DOHH2 (cell line): ENCODE measurements at regions not wholly inside any gene's neighbourhood (a gene's known extent, or its start where the extent isn't known, plus 50 kb on each side); places are given as distances from the start of the nearest gene placed in this dataset.

ENCODE experiments used
- H3F3A ChIP-seq: fragments of 200-600 bp; sonication (generic), shearing (Covaris generic); 2 replicates; pipeline ENCODE4 v1.6.0; 2016; ENCODE audit warnings: antibody characterized with exemption, mild to moderate bottlenecking; ENCODE audit not compliant: control insufficient read depth, insufficient read depth
- H3K27ac ChIP-seq: fragments of 200-600 bp; sonication (generic); 2 replicates; pipeline ENCODE4 v1.5.1; 2014; ENCODE audit warnings: low read depth, mild to moderate bottlenecking, low read length, moderate library complexity
- H3K27me3 ChIP-seq: fragments of 200-600 bp; sonication (generic); 2 replicates; pipeline ENCODE4 v1.6.1; 2014; ENCODE audit warnings: mild to moderate bottlenecking, low read length, mixed read lengths; ENCODE audit not compliant: control insufficient read depth
- H3K36me3 ChIP-seq: fragments of 200-600 bp; sonication (generic); 2 replicates; pipeline ENCODE4 v1.6.1; 2014; ENCODE audit warnings: mild to moderate bottlenecking, low read length, moderate library complexity, mixed read lengths; ENCODE audit not compliant: control insufficient read depth
- H3K4me1 ChIP-seq: fragments of 200-600 bp; sonication (generic); 2 replicates; pipeline ENCODE4 v1.6.1; 2014; ENCODE audit warnings: mild to moderate bottlenecking, low read length, mixed read lengths; ENCODE audit not compliant: control insufficient read depth
- H3K4me2 ChIP-seq: fragments of 200-600 bp; sonication (generic); 2 replicates; pipeline ENCODE4 v1.6.0; 2014; ENCODE audit warnings: mild to moderate bottlenecking, low read length, moderate library complexity
- H3K4me3 ChIP-seq: fragments of 200-600 bp; sonication (generic); 2 replicates; pipeline ENCODE4 v1.5.1; 2014; ENCODE audit warnings: mild to moderate bottlenecking, low read length, mixed read lengths
- H3K79me2 ChIP-seq: fragments of 200-600 bp; sonication (generic); 2 replicates; pipeline ENCODE4 v1.6.1; 2014; ENCODE audit warnings: mild to moderate bottlenecking, low read length, mixed read lengths; ENCODE audit not compliant: control insufficient read depth
- H3K9me2 ChIP-seq: fragments of 200-600 bp; sonication (generic); replicated peaks from 2 replicates; pipeline ENCODE4 v1.6.1; 2014; ENCODE audit warnings: mild to moderate bottlenecking, low read length, mixed read lengths; ENCODE audit not compliant: control insufficient read depth
- H3K9me3 ChIP-seq: fragments of 200-600 bp; sonication (generic); 2 replicates; pipeline ENCODE4 v1.6.1; 2014; ENCODE audit warnings: antibody characterized with exemption, low read length, mixed read lengths; ENCODE audit not compliant: control insufficient read depth, insufficient read depth
- H4K20me1 ChIP-seq: fragments of 200-600 bp; sonication (generic); 2 replicates; pipeline ENCODE4 v1.6.0; 2014; ENCODE audit warnings: low read depth, mild to moderate bottlenecking, antibody characterized with exemption, low read length, moderate library complexity; ENCODE audit not compliant: control insufficient read depth, insufficient read depth
- EZH2phosphoT487 ChIP-seq: fragments of 200-600 bp; sonication (generic); IDR thresholded peaks from 2 replicates; pipeline ENCODE4 v1.6.1; 2017; ENCODE audit warnings: borderline replicate concordance, mild to moderate bottlenecking, antibody characterized with exemption, low read length, moderate library complexity, mixed read lengths
- TF ChIP-seq, protein P1 (sequence below): fragments of 200-600 bp; sonication (generic); IDR thresholded peaks from one replicate; pipeline ENCODE4 v1.5.1; 2014; ENCODE audit warnings: antibody characterized with exemption, mild to moderate bottlenecking, low read depth, low read length; ENCODE audit not compliant: poor library complexity, severe bottlenecking

DNA sequence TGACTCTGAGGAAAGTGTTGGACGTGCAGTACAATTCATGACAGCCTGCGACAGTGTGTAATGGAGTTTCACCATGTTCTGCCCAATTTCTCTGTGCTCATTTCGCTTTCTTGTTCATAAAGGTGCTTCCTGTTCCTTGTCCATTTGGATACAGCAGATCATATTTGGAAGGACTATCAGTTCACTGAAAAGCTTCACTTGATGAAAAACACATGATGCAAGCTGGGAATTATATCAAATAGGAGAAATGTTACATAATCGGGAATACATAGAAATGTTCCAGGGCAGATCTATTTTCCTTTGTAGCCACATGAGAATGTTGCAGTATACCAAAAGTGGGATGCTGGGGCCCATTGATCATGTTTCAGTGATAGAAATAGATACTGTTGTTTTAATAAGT, 266.3 kb upstream of the SLC14A2 start:
- Histone ChIP-seq H3F3A (no peaks in the 10 kb centered on the region), H3K79me2 (no peaks in the 10 kb centered on the region), H3K9me2 (no peaks in the 10 kb centered on the region), H3K27ac (no peak overlapping the region), H3K4me1 (no peaks in the 10 kb centered on the region), H3K4me3 (no peak overlapping the region), H3K4me2 (no peak overlapping the region), H4K20me1 (no peaks in the 10 kb centered on the region), H3K27me3 (peaks cover 6% of the 10 kb centered on the region; the same call in 1 of the 2 replicates), H3K9me3 (no peaks in the 10 kb centered on the region), H3K36me3 (no peaks in the 10 kb centered on the region)
- no peak for TF ChIP-seq EZH2phosphoT487
- TF ChIP-seq, protein P1, sequence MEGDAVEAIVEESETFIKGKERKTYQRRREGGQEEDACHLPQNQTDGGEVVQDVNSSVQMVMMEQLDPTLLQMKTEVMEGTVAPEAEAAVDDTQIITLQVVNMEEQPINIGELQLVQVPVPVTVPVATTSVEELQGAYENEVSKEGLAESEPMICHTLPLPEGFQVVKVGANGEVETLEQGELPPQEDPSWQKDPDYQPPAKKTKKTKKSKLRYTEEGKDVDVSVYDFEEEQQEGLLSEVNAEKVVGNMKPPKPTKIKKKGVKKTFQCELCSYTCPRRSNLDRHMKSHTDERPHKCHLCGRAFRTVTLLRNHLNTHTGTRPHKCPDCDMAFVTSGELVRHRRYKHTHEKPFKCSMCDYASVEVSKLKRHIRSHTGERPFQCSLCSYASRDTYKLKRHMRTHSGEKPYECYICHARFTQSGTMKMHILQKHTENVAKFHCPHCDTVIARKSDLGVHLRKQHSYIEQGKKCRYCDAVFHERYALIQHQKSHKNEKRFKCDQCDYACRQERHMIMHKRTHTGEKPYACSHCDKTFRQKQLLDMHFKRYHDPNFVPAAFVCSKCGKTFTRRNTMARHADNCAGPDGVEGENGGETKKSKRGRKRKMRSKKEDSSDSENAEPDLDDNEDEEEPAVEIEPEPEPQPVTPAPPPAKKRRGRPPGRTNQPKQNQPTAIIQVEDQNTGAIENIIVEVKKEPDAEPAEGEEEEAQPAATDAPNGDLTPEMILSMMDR: no peak

DNA sequence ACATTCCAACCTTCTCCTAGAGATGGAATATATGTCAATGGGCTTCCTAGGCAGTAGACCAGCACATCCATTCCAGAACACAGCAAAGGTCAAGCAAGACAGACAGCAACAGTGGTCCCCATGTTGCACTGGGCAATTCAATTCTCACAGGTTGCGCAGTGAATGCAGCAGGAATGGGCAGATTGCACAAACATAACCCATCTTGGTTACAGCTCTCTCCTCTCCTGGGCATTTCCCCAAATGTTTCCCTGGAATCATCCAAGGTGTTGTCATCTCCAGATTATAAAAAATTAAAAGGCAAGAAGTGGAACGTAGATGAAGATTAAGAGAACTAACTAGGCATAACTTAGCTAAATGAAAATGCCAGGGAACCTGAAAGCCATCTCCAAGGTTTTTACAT, 265.8 kb upstream of the SLC14A2 start:
- no peaks in the 10 kb centered on the region for H3K4me1 ChIP-seq
- no peak overlapping the region for H3K4me3 ChIP-seq
- no peaks in the 10 kb centered on the region for H3K9me3 ChIP-seq
- H3K79me2 ChIP-seq: no peaks in the 10 kb centered on the region
- H3K36me3 ChIP-seq: no peaks in the 10 kb centered on the region
- H3K9me2 ChIP-seq: no peaks in the 10 kb centered on the region
- no peak overlapping the region for H3K4me2 ChIP-seq
- H3F3A ChIP-seq: no peaks in the 10 kb centered on the region
- no peaks in the 10 kb centered on the region for H4K20me1 ChIP-seq
- peaks cover 6% of the 10 kb centered on the region; the same call in 1 of the 2 replicates for H3K27me3 ChIP-seq
- H3K27ac ChIP-seq: no peak overlapping the region
- TF ChIP-seq, protein P1: no peak
- TF ChIP-seq EZH2phosphoT487: no peak

DNA sequence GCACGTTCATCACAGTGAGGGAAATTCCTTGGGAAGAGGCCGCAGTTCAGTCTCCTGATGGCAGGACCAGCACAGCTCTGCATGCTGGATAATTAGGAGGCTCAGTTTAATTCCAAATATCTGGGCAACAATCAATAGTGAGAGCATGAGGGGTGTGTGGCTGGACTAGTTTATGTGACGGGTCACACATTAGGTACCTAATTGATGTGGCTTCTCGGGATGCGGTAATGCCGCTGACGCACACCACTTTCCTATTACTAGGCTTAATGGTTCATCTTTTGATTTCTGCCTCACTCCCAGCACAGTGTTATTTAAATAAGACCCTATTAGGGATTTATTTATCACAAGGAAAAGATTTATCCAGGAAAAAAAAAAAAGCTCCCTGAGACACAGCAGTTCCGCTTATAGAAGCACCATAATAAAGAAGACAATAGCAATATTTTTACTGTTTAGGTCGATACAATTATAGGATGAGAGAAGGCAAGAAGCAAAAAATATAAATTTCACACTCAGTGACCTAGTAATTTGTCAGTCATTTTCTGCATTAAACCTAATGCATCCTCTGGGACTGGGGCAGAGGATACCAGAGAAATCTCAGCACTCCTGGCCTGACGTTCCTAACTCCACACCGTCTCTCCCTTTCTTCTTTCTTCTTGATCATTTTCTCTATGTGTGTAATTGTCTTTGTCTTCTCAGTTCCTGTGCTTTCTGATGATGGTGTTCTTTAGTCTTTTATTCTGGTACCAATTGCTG, 264.7 kb upstream of the SLC14A2 start:
- H3K4me2 ChIP-seq: no peak overlapping the region
- no peaks in the 10 kb centered on the region for H3F3A ChIP-seq
- no peaks in the 10 kb centered on the region for H3K4me1 ChIP-seq
- TF ChIP-seq, protein P1: no peak
- TF ChIP-seq EZH2phosphoT487: no peak
- H3K36me3 ChIP-seq: no peaks in the 10 kb centered on the region
- no peaks in the 10 kb centered on the region for H3K79me2 ChIP-seq
- no peaks in the 10 kb centered on the region for H4K20me1 ChIP-seq
- H3K4me3 ChIP-seq: no peak overlapping the region
- no peak overlapping the region for H3K27ac ChIP-seq
- H3K9me2 ChIP-seq: no peaks in the 10 kb centered on the region
- H3K27me3 ChIP-seq: peaks cover 6% of the 10 kb centered on the region; the same call in 1 of the 2 replicates
- no peaks in the 10 kb centered on the region for H3K9me3 ChIP-seq
